ENCODE measurements at regions not wholly inside any gene's neighbourhood (a gene's known extent, or its start where the extent isn't known, plus 50 kb on each side); places are given as distances from the start of the nearest gene placed in this dataset.

DNA sequence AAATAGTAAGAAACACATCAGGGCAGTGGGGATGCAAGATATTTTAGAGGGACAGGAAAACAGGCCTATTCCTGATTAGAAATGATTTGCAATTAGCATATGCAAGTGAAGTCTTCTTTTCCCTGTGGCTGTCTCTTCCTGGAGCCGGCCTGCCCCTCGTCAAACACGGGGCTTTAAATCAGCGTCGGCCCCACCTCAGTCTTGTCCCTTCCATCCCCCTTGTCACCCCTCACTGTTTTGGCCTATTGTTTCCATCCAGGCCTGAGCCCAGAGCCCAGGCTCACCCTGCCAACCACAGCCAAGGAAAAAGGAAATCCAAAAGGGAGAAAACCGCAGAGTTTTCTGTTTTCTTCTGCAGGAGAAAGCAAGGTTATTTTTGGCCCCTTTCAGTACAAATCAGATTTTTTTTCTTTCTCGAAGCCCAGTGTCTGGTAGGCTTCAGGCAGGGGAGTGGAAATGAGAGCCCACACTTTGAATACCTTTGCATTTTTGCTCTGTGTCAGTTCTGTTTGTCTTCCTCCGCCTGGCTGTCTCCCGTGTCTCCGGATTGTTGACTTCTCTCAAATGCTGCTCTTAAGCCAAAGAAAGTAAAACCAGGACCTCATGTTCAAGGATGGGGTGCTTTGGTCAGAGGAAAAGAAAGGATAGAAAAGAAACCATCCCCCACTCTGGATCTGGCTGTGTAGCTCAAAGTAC is 399.9 kb upstream of the CDH11 start:
- H3K36me3 ChIP-seq (ENCODE audit: control insufficient read depth in 2 of 4, insufficient read depth in 4 of 4, low read length in 3 of 4): no peaks in the 10 kb centered on the region
- H3K56ac ChIP-seq (replicated peaks; ENCODE audit: insufficient read length, low read depth, low read length): no peak overlapping the region
- no peak for TF ChIP-seq PHF8 (conservative IDR thresholded peaks at IDR 0.05; ENCODE audit: low read depth, low read length)
- TF ChIP-seq SIRT6 (IDR thresholded peaks at IDR 0.05; ENCODE audit: low read length): no peak
- TF ChIP-seq EGR1 (IDR thresholded peaks at IDR 0.05; ENCODE audit: borderline replicate concordance, low read depth, low read length): no peak
- H4K20me1 ChIP-seq (replicated peaks in 1 of 2; ENCODE audit: control insufficient read depth in 1 of 2, insufficient read depth in 2 of 2, low read length in 2 of 2): no peaks in the 10 kb centered on the region
- no peak overlapping the region; the same call in 1 of the 2 replicates for H3K18ac ChIP-seq (ENCODE audit: extremely low read depth, low read length)
- no peak overlapping the region for H3K4me3 ChIP-seq (ENCODE audit: extremely low read depth in 1 of 4, insufficient read depth in 2 of 4, low read depth in 3 of 4, low read length in 4 of 4)
- H2BK120ac ChIP-seq (replicated peaks; ENCODE audit: low read depth, low read length): no peak overlapping the region
- no peaks in the 10 kb centered on the region for H3K9me3 ChIP-seq (ENCODE audit: insufficient read depth in 2 of 2, low read depth in 1 of 2, low read length in 1 of 2)
- no peak overlapping the region for H4K8ac ChIP-seq (ENCODE audit: extremely low read depth, insufficient read depth, low read length)
- peak overlapping the region; percentile 5 to 9; a peak in 2 of 4 replicates for H3K4me2 ChIP-seq (ENCODE audit: insufficient read depth in 1 of 2, low read depth in 2 of 2, low read length in 2 of 2)
- no peak overlapping the region for H4K5ac ChIP-seq (ENCODE audit: insufficient read length, low read depth, low read length)
- H3K23me2 ChIP-seq (ENCODE audit: low read depth, low read length): no peaks in the 10 kb centered on the region
- no peak overlapping the region for H3K23ac ChIP-seq (ENCODE audit: insufficient read length)
- H2BK20ac ChIP-seq (ENCODE audit: low read length): peak overlapping the region; percentile 23; the same call in 1 of the 2 replicates
- H3K9ac ChIP-seq (replicated peaks in 1 of 4; ENCODE audit: extremely low read depth in 1 of 4, low read depth in 3 of 4, low read length in 3 of 4): no peak overlapping the region
- no peak overlapping the region for H4K91ac ChIP-seq (replicated peaks; ENCODE audit: insufficient read length, low read length)
- ChIA-PET CTCF (ENCODE audit: partially characterized antibody) (interaction anchor here (0.7 to 1.4 kb wide), 2 partner anchors 10 to 144 kb away, joined by 3 to 4 read pairs; no protein-coding TSS in a partner anchor), POLR2A (ENCODE audit: partially characterized antibody) (no interaction called here)
- no peak for FAIRE-seq
- H3K27ac ChIP-seq (ENCODE audit: low read depth, low read length): no peak overlapping the region
- no peak overlapping the region for H2BK12ac ChIP-seq (ENCODE audit: low read depth, low read length)
- no peak overlapping the region for H2AK5ac ChIP-seq (ENCODE audit: low read depth, low read length)
- 44% methylated on average over 10 of the region's 10 CpGs; no CpG with 5 or more reads in 1 of the 2 experiments for WGBS, 2 experiments (ENCODE audit: extremely low coverage in 1 of 2, insufficient coverage in 1 of 2, insufficient read length in 1 of 2, insufficient replicate concordance in 2 of 2, low coverage in 1 of 2, low lambda C conversion rate in 2 of 2, missing lambda C conversion rate in 1 of 2)
- no peak for DNase-seq (ENCODE audit: low read depth in 1 of 2, low spot score in 2 of 2)
- H3K79me2 ChIP-seq (ENCODE audit: control insufficient read depth in 1 of 2, insufficient read depth in 2 of 2, low read length in 2 of 2): no peaks in the 10 kb centered on the region
- no peaks in the 10 kb centered on the region for H3K79me1 ChIP-seq (ENCODE audit: low read depth, low read length)
- 0 out of 2 replicates have a peak overlapping the region, but pooled peaks have one; percentile 12 for H2AFZ ChIP-seq (ENCODE audit: low read length)
- H2BK5ac ChIP-seq (ENCODE audit: low read depth, low read length): no peak overlapping the region
- peaks cover 4 to 21% (median 18%) of the 10 kb centered on the region in 4 experiments; a peak in 4 of 7 replicates for H3K4me1 ChIP-seq (replicated peaks in 1 of 4; ENCODE audit: control insufficient read depth in 3 of 4, insufficient read depth in 4 of 4, low read length in 3 of 4)
- no peak overlapping the region for H3K4ac ChIP-seq (replicated peaks; ENCODE audit: insufficient read length, low read depth, low read length)
- H3K27me3 ChIP-seq (replicated peaks in 1 of 4; ENCODE audit: control insufficient read depth in 3 of 4, extremely low read depth in 1 of 4, insufficient read depth in 3 of 4, low read length in 3 of 4): no peaks in the 10 kb centered on the region; a peak in 1 of 7 replicates
- H3K14ac ChIP-seq (ENCODE audit: insufficient read length): no peak overlapping the region
- no peak overlapping the region for H2BK15ac ChIP-seq (ENCODE audit: low read length)

All from H1 (cell line).